ENCODE measurements at regions not wholly inside any gene's neighbourhood (a gene's known extent, or its start where the extent isn't known, plus 50 kb on each side); places are given as distances from the start of the nearest gene placed in this dataset.

DNA sequence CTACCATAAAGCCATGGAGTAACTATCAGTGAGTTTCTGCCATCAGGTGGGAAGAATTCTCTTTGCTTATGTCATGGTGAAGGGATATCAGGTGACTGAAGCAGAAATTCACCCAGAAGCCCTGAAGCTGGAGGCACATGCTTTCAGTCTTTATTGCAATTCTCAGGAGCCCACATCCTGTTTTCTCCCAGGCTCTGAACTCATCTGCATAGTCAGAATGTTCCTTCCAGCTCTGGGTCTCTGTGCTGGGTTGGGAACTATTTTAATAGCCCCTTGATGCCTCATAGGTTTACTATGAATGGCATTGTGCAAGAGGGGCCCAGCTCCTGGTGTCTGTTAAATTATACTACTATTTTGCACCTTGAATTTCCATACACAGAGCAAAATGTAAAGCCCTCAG lies 198.4 kb upstream of the SOX9 start:
- H3K27ac ChIP-seq = no peak overlapping the region
- TF ChIP-seq, protein P1, sequence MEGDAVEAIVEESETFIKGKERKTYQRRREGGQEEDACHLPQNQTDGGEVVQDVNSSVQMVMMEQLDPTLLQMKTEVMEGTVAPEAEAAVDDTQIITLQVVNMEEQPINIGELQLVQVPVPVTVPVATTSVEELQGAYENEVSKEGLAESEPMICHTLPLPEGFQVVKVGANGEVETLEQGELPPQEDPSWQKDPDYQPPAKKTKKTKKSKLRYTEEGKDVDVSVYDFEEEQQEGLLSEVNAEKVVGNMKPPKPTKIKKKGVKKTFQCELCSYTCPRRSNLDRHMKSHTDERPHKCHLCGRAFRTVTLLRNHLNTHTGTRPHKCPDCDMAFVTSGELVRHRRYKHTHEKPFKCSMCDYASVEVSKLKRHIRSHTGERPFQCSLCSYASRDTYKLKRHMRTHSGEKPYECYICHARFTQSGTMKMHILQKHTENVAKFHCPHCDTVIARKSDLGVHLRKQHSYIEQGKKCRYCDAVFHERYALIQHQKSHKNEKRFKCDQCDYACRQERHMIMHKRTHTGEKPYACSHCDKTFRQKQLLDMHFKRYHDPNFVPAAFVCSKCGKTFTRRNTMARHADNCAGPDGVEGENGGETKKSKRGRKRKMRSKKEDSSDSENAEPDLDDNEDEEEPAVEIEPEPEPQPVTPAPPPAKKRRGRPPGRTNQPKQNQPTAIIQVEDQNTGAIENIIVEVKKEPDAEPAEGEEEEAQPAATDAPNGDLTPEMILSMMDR (conservative IDR thresholded peaks at IDR 0.05) = no peak
- TF ChIP-seq ZFX (IDR thresholded peaks at IDR 0.05) = no peak

DNA sequence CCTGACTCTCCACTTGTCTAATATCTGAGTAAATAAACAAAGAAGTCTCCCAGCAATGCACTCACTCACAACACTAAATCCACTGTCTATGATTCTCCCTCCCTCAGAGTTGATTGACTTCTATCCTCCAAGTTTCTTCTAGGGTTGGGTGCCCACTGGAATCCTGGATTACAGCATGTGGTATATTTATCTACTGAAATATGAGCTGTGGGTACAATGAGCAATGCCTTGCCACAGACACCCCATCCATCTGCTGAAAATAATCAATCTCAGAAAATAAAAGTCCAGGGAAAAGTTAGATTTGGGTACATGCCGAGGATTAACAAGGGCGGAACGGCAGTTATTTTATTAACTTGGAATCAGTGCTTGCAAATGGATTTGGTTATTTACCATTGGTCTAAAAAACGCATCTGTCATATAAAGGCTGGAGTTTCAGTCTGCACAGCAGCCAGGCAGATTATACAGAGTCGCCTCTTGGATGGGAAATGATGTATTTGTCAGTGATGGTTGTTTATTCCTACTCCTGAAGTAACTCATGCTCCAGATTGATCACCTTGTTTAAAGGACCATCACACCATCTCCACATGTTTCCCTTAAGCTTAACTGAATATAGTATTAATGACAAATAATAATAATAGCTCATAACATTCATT lies 193.9 kb upstream of the SOX9 start:
- TF ChIP-seq ZFX (IDR thresholded peaks at IDR 0.05) = no peak
- TF ChIP-seq, protein P1 (conservative IDR thresholded peaks at IDR 0.05) = no peak
- H3K27ac ChIP-seq = no peak overlapping the region

DNA sequence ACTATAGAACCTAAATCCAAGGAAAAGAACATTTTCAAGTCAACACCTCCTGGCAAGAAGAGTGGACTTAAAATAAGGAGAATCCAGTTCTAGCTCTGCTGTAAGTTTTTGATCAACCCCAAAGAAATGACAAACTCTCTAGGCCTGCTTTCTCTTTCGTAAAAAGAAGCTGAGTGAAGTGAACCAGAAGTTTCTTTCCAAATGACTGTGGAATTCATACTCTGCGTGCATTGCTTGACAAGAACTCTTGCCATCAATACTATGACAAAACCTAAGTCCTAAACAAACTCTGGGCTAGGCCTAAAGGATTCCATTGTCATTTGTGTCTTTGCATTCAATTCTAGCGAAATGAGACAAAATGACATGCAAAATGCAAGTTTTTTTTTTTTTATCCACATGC lies 187.5 kb upstream of the SOX9 start:
- no peak for TF ChIP-seq ZFX (IDR thresholded peaks at IDR 0.05)
- TF ChIP-seq, protein P1 (conservative IDR thresholded peaks at IDR 0.05) = no peak
- H3K27ac ChIP-seq = no peak overlapping the region

DNA sequence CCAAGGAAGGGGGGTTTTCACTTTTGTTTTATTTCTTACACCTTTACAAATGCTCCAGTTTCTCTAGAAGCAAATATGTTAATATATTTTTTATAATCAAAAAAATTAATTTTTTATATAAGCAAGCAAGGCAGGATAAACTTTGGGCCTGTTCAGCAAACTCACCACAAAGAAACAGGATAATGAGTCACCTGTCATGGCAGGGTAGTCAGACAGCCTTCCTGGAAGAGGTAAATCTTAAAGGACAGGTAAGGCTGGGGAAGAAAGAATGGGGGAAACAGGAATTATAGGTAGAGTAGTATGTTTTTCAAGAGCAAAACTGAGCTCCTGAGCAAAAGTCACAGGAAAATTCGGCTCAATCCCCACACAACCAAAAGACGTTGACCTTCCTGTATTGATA lies 186.3 kb upstream of the SOX9 start:
- TF ChIP-seq, protein P1 (conservative IDR thresholded peaks at IDR 0.05) = no peak
- TF ChIP-seq ZFX (IDR thresholded peaks at IDR 0.05) = no peak
- H3K27ac ChIP-seq = no peak overlapping the region

DNA sequence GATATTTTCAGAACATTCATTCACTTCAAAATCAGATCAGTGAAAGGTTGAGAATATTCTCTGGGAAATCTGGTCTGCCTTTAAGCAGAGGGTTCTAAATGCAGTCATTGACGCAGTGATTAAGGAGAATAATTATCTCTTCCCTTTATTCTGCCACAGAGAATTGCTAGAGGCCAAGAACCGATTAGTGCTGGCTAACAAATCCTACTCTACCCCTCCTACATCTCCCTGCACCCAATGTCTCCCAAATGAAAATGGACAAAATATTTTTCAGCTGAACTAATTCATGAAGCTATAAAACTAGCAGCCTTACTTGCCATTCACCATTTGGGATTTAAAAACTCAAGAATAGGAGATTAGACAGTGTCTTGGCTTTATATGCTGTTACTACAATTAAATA lies 185.5 kb upstream of the SOX9 start:
- TF ChIP-seq, protein P1 (conservative IDR thresholded peaks at IDR 0.05) = no peak
- TF ChIP-seq ZFX (IDR thresholded peaks at IDR 0.05) = no peak
- no peak overlapping the region for H3K27ac ChIP-seq

DNA sequence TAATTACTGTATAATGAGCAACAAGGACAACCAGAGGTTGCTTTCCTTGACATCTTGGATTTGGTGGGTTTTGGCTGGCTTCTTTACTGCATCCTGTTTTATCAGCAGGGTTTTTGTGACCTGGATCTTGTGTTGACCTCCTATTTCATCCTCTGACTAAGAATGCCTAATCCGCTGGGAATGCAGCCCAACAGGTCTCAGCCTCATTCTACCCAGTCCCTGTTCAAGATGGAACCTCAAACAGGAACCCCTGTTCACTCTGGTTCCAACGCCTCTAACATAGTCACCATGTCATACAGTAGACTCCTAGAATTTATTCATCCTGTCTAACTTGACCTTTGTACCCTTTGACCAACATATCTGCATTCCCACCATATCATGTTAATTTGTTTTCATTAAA lies 183.8 kb upstream of the SOX9 start:
- TF ChIP-seq, protein P1 (conservative IDR thresholded peaks at IDR 0.05) = no peak
- no peak for TF ChIP-seq ZFX (IDR thresholded peaks at IDR 0.05)
- no peak overlapping the region for H3K27ac ChIP-seq

DNA sequence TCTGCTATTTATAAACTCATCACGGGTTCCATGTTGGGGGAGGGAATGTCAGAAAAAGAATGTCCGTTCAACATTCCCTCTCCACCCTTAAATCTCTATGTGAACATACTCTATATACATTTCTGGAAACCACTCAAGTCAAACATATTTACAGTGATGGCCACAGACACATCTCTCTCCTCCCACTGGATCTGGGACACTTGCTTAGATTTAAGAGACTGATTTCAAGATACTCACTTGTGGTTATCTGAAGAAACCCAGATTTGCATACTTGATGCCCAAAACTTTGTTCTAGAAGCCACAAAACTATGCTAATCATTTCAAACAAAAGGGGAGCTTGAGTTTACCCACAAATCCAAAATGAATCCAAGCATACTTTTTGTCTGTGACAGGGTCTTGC lies 182.9 kb upstream of the SOX9 start:
- no peak overlapping the region for H3K27ac ChIP-seq
- TF ChIP-seq ZFX (IDR thresholded peaks at IDR 0.05) = no peak
- TF ChIP-seq, protein P1 (conservative IDR thresholded peaks at IDR 0.05) = no peak
